ENCODE measurements at regions not wholly inside any gene's neighbourhood (a gene's known extent, or its start where the extent isn't known, plus 50 kb on each side); places are given as distances from the start of the nearest gene placed in this dataset.
"Not testable (repeated sequence)": the region's sequence is repeated elsewhere in the genome, so short reads cannot be mapped to it uniquely, and the experiment has no call there.

- not testable (repeated sequence) for DNase-seq
These were observed 814.8 kb downstream of the SEMA5A start for GRCh38 chr5:8731110-8731509.

GRCh38 chr5:8740595-8740994 is 805.3 kb downstream of the SEMA5A start:
- DNase-seq: no peak

- DNase-seq: no peak
These were observed 796.3 kb downstream of the SEMA5A start for GRCh38 chr5:8749556-8749955.

GRCh38 chr5:8750100-8750499 is 795.8 kb downstream of the SEMA5A start:
- no peak for DNase-seq

GRCh38 chr5:8751971-8752370 is 793.9 kb downstream of the SEMA5A start:
- DNase-seq: no peak

- DNase-seq: no peak
These were observed 793.3 kb downstream of the SEMA5A start for GRCh38 chr5:8752595-8752994.

GRCh38 chr5:8756498-8757084 is 789.3 kb downstream of the SEMA5A start:
- no peak for DNase-seq

- no peak for DNase-seq
These were observed 780.0 kb downstream of the SEMA5A start for GRCh38 chr5:8765886-8766285.

- no peak for DNase-seq
These were observed 779.4 kb downstream of the SEMA5A start for GRCh38 chr5:8766448-8766847.

- no peak for DNase-seq
These were observed 778.8 kb downstream of the SEMA5A start for GRCh38 chr5:8767111-8767510.

GRCh38 chr5:8767746-8768145 is 778.1 kb downstream of the SEMA5A start:
- DNase-seq: no peak

- no peak for DNase-seq
These were observed 776.2 kb downstream of the SEMA5A start for GRCh38 chr5:8769631-8770030.

- no peak for DNase-seq
These were observed 775.4 kb downstream of the SEMA5A start for GRCh38 chr5:8770431-8770830.

- no peak for DNase-seq
These were observed 772.7 kb downstream of the SEMA5A start for GRCh38 chr5:8773046-8773615.

- DNase-seq: no peak
These were observed 761.2 kb downstream of the SEMA5A start for GRCh38 chr5:8784692-8785091.

- no peak for DNase-seq
These were observed 757.6 kb downstream of the SEMA5A start for GRCh38 chr5:8788246-8788645.

GRCh38 chr5:8805653-8806052 is 740.2 kb downstream of the SEMA5A start:
- no peak for DNase-seq

- no peak for DNase-seq
These were observed 738.2 kb downstream of the SEMA5A start for GRCh38 chr5:8807636-8808035.

- no peak for DNase-seq
These were observed 734.3 kb downstream of the SEMA5A start for GRCh38 chr5:8811581-8811980.

GRCh38 chr5:8813180-8813579 is 732.7 kb downstream of the SEMA5A start:
- DNase-seq: no peak

- no peak for DNase-seq
These were observed 731.8 kb downstream of the SEMA5A start for GRCh38 chr5:8814105-8814504.

GRCh38 chr5:8824371-8824770 is 721.5 kb downstream of the SEMA5A start:
- no peak for DNase-seq

GRCh38 chr5:8825139-8825757 is 720.6 kb downstream of the SEMA5A start:
- DNase-seq: no peak

- no peak for DNase-seq
These were observed 719.4 kb downstream of the SEMA5A start for GRCh38 chr5:8826508-8826907.

- DNase-seq: no peak
These were observed 718.2 kb downstream of the SEMA5A start for GRCh38 chr5:8827696-8828095.

Measured in CD4-positive, alpha-beta T cell treated with Interleukin-6 for 4 hours (primary cell).